Activated gamma-delta T cell treated with Interleukin-2 at 50 U/mL for 16 hours (primary cell): ENCODE measurements at regions not wholly inside any gene's neighbourhood (a gene's known extent, or its start where the extent isn't known, plus 50 kb on each side); places are given as distances from the start of the nearest gene placed in this dataset.
"Not testable (repeated sequence)": the region's sequence is repeated elsewhere in the genome, so short reads cannot be mapped to it uniquely, and the experiment has no call there.

Source experiments
- DNase-seq: peaks from one replicate; pipeline ENCODE4 v3.0.0-alpha.2; 2020

- not testable (repeated sequence) for DNase-seq
Observed at GRCh38 chr17:21470422-21470821, 94.3 kb downstream of the KCNJ12 start.

GRCh38 chr17:21470861-21471260 is 94.7 kb downstream of the KCNJ12 start:
- no peak for DNase-seq

GRCh38 chr17:21474815-21475214 is 98.7 kb downstream of the KCNJ12 start:
- no peak for DNase-seq

- no peak for DNase-seq
Observed at GRCh38 chr17:21475571-21475970, 99.4 kb downstream of the KCNJ12 start.

GRCh38 chr17:21476867-21477266 is 100.7 kb downstream of the KCNJ12 start:
- no peak for DNase-seq

- DNase-seq, result no peak
Observed at GRCh38 chr17:21482189-21482865, 106.2 kb downstream of the KCNJ12 start.

GRCh38 chr17:21488043-21488442 is 111.9 kb downstream of the KCNJ12 start:
- not testable (repeated sequence) for DNase-seq

- DNase-seq, result no peak
Observed at GRCh38 chr17:21493993-21494392, 117.8 kb downstream of the KCNJ12 start.

- no peak for DNase-seq
Observed at GRCh38 chr17:21495281-21495680, 119.1 kb downstream of the KCNJ12 start.

GRCh38 chr17:21500064-21500463 is 123.9 kb downstream of the KCNJ12 start:
- DNase-seq, result no peak

- not testable (repeated sequence) for DNase-seq
Observed at GRCh38 chr17:21501927-21502700, 126.0 kb downstream of the KCNJ12 start.

GRCh38 chr17:21505819-21506815 is 130.0 kb downstream of the KCNJ12 start:
- DNase-seq, result no peak

- not testable (repeated sequence) for DNase-seq
Observed at GRCh38 chr17:21507806-21508205, 131.6 kb downstream of the KCNJ12 start.

- DNase-seq, result no peak
Observed at GRCh38 chr17:21508211-21508610, 132.1 kb downstream of the KCNJ12 start.

- not testable (repeated sequence) for DNase-seq
Observed at GRCh38 chr17:21509356-21509755, 133.2 kb downstream of the KCNJ12 start.

GRCh38 chr17:21510686-21511362 is 134.7 kb downstream of the KCNJ12 start:
- no peak for DNase-seq

- peak; percentile 50 for DNase-seq
Observed at GRCh38 chr17:21511363-21512195, 135.4 kb downstream of the KCNJ12 start.

GRCh38 chr17:21512307-21513011 is 136.3 kb downstream of the KCNJ12 start:
- no peak for DNase-seq

GRCh38 chr17:21513012-21513570 is 136.9 kb downstream of the KCNJ12 start:
- DNase-seq, result peak; percentile 74

GRCh38 chr17:21514567-21514966 is 138.4 kb downstream of the KCNJ12 start:
- DNase-seq, result not testable (repeated sequence)
